Thyroid gland (tissue), 4 donors: ENCODE measurements at regions not wholly inside any gene's neighbourhood (a gene's known extent, or its start where the extent isn't known, plus 50 kb on each side); places are given as distances from the start of the nearest gene placed in this dataset.

Experiments
- DNase-seq, 2 donors: peaks; one replicate each; pipeline ENCODE4 v3.0.0-alpha.2; 2019
- H3K27ac ChIP-seq, 3 donors: fragments of 200-600 bp; sonication (generic); 1 replicate in 2 of 3; 2 replicates in 1 of 3; pipeline ENCODE4 v1.5.1; 2016 to 2019; ENCODE audit warnings: mild to moderate bottlenecking in 1 of 3, moderate library complexity in 1 of 3
- H3K27me3 ChIP-seq: fragments of 200-600 bp; sonication (generic); one replicate; pipeline ENCODE4 v1.5.1; 2019
- H3K36me3 ChIP-seq, 2 donors: fragments of 200-600 bp; sonication (generic); one replicate each; pipeline ENCODE4 v1.5.1; 2016 to 2019
- H3K4me1 ChIP-seq, 2 donors: fragments of 200-600 bp; sonication (generic); one replicate each; pipeline ENCODE4 v1.5.1; 2017 to 2019
- H3K4me3 ChIP-seq, 3 donors: fragments of 200-600 bp; sonication (generic); replicated peaks in 1 of 3; 1 replicate in 2 of 3; 2 replicates in 1 of 3; pipeline ENCODE4 v1.5.1; 2016; ENCODE audit warnings: mild to moderate bottlenecking in 1 of 3
- H3K9me3 ChIP-seq: fragments of 200-600 bp; sonication (generic); one replicate; pipeline ENCODE4 v1.5.1; 2017
- POLR2A ChIP-seq, 2 donors: fragments of 450-650 bp; IDR thresholded peaks; one replicate each; pipeline ENCODE4 v1.6.1; 2017; ENCODE audit warnings: antibody characterized with exemption in 2 of 2, mild to moderate bottlenecking in 2 of 2, moderate library complexity in 1 of 2
- WGBS, 2 donors: methylation state at CpG; one replicate each; pipeline ENCODE4 v1.1.5; 2017; 5-methylcytosine and 5-hydroxymethylcytosine counted together
- intact Hi-C: fragments of 100-400 bp; cut with DNase I; formaldehyde crosslinking; loops from one replicate; pipeline ENCODE4 v1.15.1; 2023
- TF ChIP-seq, protein P1 (sequence below), 6 experiments: fragments of 200-600 bp in 3 of 6; fragments of 450-650 bp in 3 of 6; sonication (generic) in 3 of 6; IDR thresholded peaks; one replicate each; pipeline ENCODE4 v1.5.1; 2016 to 2019; ENCODE audit warnings: antibody characterized with exemption in 6 of 6, mild to moderate bottlenecking in 2 of 6, inconsistent platforms in 1 of 6, moderate library complexity in 1 of 6

DNA sequence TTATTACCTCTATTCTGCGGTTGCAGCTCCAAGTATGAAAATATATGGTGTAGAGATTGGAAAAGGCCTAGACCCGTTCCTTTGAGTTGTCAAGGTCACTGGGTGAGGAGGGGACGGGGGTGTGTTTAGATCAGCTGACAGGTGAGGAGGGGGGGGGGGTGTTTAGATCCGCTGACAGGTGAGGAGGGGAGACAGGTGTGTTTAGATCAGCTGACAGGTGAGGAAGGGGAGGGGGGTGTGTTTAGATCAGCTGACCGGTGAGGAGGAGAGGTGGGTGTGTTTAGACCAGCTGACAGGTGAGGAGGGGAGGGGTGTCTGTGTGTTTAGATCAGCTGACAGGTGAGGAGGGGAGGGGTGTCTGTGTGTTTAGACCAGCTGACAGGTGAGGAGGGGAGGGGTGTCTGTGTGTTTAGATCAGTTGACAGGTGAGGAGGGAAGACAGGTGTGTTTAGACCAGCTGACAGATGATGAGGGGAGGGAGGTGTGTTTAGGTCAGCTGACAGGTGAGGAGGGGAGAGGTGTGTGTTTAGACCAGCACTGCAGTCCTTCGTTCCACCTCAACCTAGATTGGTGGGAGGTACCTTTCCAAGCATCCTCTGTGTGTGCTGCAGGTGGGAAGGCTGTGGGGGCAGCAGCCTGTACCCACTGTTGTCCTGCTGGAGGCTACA lies 655.0 kb upstream of the ADARB2 start:
- intact Hi-C loops = no loop called here
- H3K4me1 ChIP-seq = no peaks in the 10 kb centered on the region
- no peaks in the 10 kb centered on the region for H3K9me3 ChIP-seq
- DNase-seq = no peak
- WGBS, 2 donors = 49 to 62% methylated on average over 5 of the region's 6 CpGs
- H3K27ac ChIP-seq = no peak overlapping the region
- no peaks in the 10 kb centered on the region for H3K27me3 ChIP-seq
- H3K36me3 ChIP-seq = no peaks in the 10 kb centered on the region
- H3K4me3 ChIP-seq = no peak overlapping the region
- TF ChIP-seq, protein P1, sequence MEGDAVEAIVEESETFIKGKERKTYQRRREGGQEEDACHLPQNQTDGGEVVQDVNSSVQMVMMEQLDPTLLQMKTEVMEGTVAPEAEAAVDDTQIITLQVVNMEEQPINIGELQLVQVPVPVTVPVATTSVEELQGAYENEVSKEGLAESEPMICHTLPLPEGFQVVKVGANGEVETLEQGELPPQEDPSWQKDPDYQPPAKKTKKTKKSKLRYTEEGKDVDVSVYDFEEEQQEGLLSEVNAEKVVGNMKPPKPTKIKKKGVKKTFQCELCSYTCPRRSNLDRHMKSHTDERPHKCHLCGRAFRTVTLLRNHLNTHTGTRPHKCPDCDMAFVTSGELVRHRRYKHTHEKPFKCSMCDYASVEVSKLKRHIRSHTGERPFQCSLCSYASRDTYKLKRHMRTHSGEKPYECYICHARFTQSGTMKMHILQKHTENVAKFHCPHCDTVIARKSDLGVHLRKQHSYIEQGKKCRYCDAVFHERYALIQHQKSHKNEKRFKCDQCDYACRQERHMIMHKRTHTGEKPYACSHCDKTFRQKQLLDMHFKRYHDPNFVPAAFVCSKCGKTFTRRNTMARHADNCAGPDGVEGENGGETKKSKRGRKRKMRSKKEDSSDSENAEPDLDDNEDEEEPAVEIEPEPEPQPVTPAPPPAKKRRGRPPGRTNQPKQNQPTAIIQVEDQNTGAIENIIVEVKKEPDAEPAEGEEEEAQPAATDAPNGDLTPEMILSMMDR (IDR thresholded peaks at IDR 0.05) = no peak
- no peak for TF ChIP-seq POLR2A (IDR thresholded peaks at IDR 0.05)

GRCh38 chr10:2387672-2388071 lies 650.3 kb upstream of the ADARB2 start:
- Histone ChIP-seq H3K27ac (no peak overlapping the region), H3K4me3 (no peak overlapping the region), H3K27me3 (no peaks in the 10 kb centered on the region), H3K9me3 (no peaks in the 10 kb centered on the region), H3K4me1 (no peaks in the 10 kb centered on the region), H3K36me3 (no peaks in the 10 kb centered on the region)
- no peak for TF ChIP-seq POLR2A (IDR thresholded peaks at IDR 0.05)
- TF ChIP-seq, protein P1 (IDR thresholded peaks at IDR 0.05) = no peak
- 70 to 79% methylated on average over 3 of the region's 3 CpGs for WGBS, 2 donors
- DNase-seq = no peak
- intact Hi-C loops = no loop called here

DNA sequence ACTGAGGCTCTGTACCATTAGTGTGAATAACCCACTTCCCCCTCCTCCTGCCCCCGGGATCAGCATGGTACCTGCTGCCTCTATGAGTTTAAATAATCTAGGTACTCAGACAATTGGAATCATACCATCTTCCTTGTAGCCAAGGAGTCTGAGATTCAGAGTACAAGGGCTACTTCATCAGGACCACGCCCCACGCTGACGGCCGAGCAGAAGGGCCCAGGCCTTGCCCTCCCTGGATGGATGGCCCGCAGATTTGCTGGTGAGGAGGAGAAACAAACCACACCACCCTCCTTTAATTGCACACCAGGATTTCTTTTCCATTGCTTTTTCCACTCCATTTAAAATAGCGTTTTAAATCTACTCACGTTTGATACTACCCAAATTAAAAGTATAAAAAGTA lies 649.9 kb upstream of the ADARB2 start:
- Histone ChIP-seq H3K36me3 (no peaks in the 10 kb centered on the region), H3K4me3 (no peak overlapping the region), H3K9me3 (no peaks in the 10 kb centered on the region), H3K4me1 (no peaks in the 10 kb centered on the region), H3K27me3 (no peaks in the 10 kb centered on the region), H3K27ac (no peak overlapping the region)
- DNase-seq = no peak
- WGBS, 2 donors = 64 to 83% methylated on average over 8 of the region's 8 CpGs
- TF ChIP-seq, protein P1 (IDR thresholded peaks at IDR 0.05) = no peak
- TF ChIP-seq POLR2A (IDR thresholded peaks at IDR 0.05) = no peak
- intact Hi-C loops = no loop called here

DNA sequence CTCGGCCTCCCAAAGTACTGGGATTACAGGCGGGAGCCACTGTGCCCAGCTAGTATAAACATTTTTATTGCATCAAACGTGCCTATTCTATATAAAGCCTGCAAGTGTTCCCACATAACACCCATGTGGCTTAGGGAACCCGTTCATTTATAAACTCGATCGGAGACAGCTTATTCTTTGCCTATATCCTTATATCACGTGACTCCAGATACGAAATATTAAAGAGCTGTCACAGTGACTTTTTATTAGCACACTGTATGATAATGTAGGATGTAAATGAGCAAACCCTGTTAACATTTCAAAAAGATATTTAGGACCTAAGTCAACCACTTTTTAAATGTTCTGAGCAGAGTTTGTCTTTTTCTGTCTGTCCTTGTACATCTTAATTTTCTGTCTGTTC lies 642.9 kb upstream of the ADARB2 start:
- Histone ChIP-seq H3K9me3 (no peaks in the 10 kb centered on the region), H3K27ac (no peak overlapping the region), H3K4me3 (no peak overlapping the region), H3K4me1 (no peaks in the 10 kb centered on the region), H3K36me3 (no peaks in the 10 kb centered on the region), H3K27me3 (no peaks in the 10 kb centered on the region)
- TF ChIP-seq, protein P1 (IDR thresholded peaks at IDR 0.05) = no peak
- TF ChIP-seq POLR2A (IDR thresholded peaks at IDR 0.05) = no peak
- WGBS, 2 donors = 86 to 87% methylated on average over 8 of the region's 8 CpGs
- intact Hi-C loops = no loop called here
- DNase-seq = no peak

DNA sequence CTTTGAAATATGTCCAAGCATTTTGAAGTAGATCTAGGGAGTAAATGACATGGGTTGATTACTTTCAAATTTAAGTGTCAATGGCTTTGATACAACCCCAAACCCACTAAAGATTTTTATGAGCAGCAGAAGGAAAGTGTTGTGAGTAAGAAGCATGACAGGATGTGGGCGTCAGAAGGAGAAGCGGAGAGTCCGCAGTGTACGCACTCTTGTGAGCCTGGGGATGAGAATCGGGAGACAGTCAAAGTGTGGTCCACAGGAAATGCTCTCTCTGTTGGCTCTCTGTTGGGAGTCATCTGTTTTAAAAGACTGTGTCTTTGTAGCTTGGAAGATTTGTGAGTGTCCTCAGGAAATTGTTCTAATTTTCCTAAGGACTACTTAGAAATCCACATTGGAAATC lies 629.8 kb upstream of the ADARB2 start:
- TF ChIP-seq, protein P1 (IDR thresholded peaks at IDR 0.05) = no peak
- TF ChIP-seq POLR2A (IDR thresholded peaks at IDR 0.05) = no peak
- WGBS, 2 donors = 73 to 76% methylated on average over 5 of the region's 5 CpGs
- intact Hi-C loops = no loop called here
- Histone ChIP-seq H3K27ac (no peak overlapping the region), H3K4me3 (no peak overlapping the region), H3K36me3 (no peaks in the 10 kb centered on the region), H3K4me1 (no peaks in the 10 kb centered on the region), H3K9me3 (no peaks in the 10 kb centered on the region), H3K27me3 (no peaks in the 10 kb centered on the region)
- no peak for DNase-seq
